PC-3 (cell line): ENCODE measurements at regions not wholly inside any gene's neighbourhood (a gene's known extent, or its start where the extent isn't known, plus 50 kb on each side); places are given as distances from the start of the nearest gene placed in this dataset.

ENCODE experiments used
- CTCF ChIP-seq: fragments of 300-600 bp; sonication (generic); conservative IDR thresholded peaks from 2 replicates; pipeline ENCODE4 v1.5.1; 2017; ENCODE audit warnings: antibody characterized with exemption, low read depth, mild to moderate bottlenecking, low read length
- EZH2phosphoT487 ChIP-seq: fragments of 300-600 bp; sonication (generic); IDR thresholded peaks from 2 replicates; pipeline ENCODE4 v1.6.1; 2018; ENCODE audit warnings: mild to moderate bottlenecking, antibody characterized with exemption, low read length, borderline replicate concordance

- TF ChIP-seq CTCF (no peak), EZH2phosphoT487 (no peak)
Observed at GRCh38 chr10:84854439-84854838, 526.0 kb downstream of the CCSER2 start.
